AG10803 (cell line): ENCODE measurements at regions not wholly inside any gene's neighbourhood (a gene's known extent, or its start where the extent isn't known, plus 50 kb on each side); places are given as distances from the start of the nearest gene placed in this dataset.

Experiments
- DNase-seq: peaks from one replicate; pipeline ENCODE4 v3.0.0; 2010; ENCODE audit warnings: low read depth
- H3K4me3 ChIP-seq: 2 replicates; pipeline ENCODE4 v1.5.1; 2011; ENCODE audit warnings: mild to moderate bottlenecking, low read length, control low read depth
- TF ChIP-seq, protein P1 (sequence below): conservative IDR thresholded peaks from 2 replicates; pipeline ENCODE4 v1.5.1; 2011; ENCODE audit warnings: mild to moderate bottlenecking, low read length, control low read depth, inconsistent platforms

DNA sequence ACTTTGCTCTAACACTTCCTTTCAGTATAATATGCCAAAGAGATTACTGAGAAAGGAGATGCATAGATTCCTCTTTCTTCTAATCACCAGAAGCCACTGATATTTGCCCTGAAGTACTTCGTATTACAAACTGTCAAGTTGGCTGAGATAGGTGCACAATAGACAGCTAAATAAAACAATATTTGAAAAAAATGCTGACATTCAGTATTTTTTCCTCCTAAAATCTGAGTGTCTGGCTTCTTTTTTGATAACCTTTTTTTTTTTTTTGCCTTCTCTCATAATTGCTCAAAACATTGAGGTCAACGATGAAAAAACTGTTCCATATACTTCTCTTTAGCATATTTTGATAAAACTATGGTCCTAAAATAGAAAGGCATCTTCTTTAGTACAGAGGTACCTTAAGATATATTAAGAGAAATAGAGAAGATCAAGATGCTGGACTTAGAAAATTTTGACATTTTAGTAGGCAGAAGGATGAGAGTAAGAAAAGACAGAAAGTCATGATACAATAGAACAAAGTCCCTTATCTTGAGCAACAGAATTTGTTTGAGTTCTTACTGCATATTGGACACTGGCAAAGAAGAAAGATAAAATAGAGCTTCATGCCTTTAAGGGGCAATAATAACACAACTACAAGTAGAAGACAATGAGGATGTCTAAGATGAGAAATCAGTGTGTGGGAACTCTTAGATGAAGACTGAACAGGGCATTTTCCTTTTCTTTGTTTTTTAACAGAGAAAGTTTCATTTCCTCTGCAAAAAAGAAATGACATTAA lies 220.7 kb downstream of the PTH2R start:
- DNase-seq, result no peak

DNA sequence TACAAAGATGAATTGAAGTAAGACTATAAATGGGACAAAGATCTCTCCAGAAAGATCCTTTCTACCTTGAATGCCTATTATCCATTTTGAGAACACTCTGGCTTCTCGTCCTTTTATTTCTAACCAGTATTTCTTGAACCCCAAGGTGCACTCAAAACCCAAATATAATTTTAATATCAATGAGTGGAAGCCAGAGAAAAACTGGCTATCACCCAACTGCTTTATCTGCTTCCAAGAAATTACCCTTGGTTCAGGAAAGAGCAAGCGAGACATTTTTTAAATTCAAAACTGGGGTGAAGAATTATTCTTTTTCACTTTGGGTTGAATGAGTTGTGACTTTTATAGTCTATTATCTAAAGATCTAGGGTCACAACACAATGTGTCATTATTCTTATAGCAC lies 221.3 kb downstream of the PTH2R start:
- DNase-seq, result no peak
- TF ChIP-seq, protein P1, sequence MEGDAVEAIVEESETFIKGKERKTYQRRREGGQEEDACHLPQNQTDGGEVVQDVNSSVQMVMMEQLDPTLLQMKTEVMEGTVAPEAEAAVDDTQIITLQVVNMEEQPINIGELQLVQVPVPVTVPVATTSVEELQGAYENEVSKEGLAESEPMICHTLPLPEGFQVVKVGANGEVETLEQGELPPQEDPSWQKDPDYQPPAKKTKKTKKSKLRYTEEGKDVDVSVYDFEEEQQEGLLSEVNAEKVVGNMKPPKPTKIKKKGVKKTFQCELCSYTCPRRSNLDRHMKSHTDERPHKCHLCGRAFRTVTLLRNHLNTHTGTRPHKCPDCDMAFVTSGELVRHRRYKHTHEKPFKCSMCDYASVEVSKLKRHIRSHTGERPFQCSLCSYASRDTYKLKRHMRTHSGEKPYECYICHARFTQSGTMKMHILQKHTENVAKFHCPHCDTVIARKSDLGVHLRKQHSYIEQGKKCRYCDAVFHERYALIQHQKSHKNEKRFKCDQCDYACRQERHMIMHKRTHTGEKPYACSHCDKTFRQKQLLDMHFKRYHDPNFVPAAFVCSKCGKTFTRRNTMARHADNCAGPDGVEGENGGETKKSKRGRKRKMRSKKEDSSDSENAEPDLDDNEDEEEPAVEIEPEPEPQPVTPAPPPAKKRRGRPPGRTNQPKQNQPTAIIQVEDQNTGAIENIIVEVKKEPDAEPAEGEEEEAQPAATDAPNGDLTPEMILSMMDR, result no peak
- no peak overlapping the region for H3K4me3 ChIP-seq

More for the DNA sequence above, 220.7 kb downstream of the PTH2R start:
- no peak overlapping the region for H3K4me3 ChIP-seq
- TF ChIP-seq, protein P1, result no peak

DNA sequence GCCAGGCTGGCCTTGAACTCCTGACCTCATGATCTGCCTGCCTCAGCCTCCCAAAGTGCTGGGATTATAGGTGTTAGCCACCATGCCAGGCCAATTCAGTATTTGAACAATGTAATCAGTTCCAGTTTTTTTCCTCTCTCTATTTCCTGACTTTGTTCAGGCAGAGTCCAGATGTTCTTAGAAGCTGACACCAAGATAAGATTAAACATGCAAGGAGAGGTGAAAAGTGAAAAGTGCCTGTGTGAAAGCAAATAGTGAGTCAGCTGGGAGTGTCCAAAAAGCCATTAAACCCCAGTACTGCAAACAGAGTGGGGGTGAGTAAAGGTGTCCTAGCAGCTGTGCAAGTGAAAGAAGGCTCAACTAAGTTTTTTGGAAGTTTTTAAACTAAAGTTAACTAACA lies 231.5 kb downstream of the PTH2R start:
- TF ChIP-seq, protein P1, result no peak
- H3K4me3 ChIP-seq, result no peak overlapping the region
- DNase-seq, result no peak

DNA sequence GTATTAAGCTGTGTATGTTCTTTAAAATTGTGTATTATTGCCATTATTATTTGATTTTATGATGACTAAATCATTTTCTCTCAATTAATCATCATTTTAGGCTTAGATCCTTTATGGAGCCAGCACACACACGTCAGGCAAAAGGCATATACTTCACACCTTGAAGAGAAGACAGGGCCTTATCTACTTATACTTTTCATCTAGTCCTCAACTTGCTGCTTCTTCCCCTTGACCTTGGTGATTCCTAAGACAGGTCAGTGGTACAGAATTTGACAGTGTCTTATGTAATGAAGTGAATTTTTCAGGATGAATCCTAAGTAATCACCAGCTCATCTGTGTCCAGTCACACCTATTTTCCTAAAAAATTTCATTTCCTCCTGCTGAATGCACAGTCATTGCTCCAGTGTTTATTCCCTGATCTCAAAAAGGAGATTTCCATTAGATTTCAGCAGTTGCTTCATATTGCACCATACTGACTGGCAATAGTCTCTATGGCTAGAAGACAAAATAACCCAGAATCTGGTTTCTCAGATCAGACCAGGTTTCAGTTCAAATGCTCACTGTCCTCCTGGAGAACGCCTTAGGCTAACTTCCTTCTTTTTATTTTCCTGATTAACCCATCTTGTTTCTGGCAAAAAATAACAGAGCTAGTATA lies 235.7 kb downstream of the PTH2R start:
- TF ChIP-seq, protein P1, result no peak
- DNase-seq, result no peak
- no peak overlapping the region for H3K4me3 ChIP-seq

GRCh38 chr2:208643145-208643544 lies 236.6 kb downstream of the PTH2R start:
- TF ChIP-seq, protein P1, result no peak
- no peak for DNase-seq
- H3K4me3 ChIP-seq, result no peak overlapping the region

GRCh38 chr2:208645226-208645625 lies 238.6 kb downstream of the PTH2R start:
- TF ChIP-seq, protein P1, result no peak
- H3K4me3 ChIP-seq, result no peak overlapping the region
- DNase-seq, result no peak

DNA sequence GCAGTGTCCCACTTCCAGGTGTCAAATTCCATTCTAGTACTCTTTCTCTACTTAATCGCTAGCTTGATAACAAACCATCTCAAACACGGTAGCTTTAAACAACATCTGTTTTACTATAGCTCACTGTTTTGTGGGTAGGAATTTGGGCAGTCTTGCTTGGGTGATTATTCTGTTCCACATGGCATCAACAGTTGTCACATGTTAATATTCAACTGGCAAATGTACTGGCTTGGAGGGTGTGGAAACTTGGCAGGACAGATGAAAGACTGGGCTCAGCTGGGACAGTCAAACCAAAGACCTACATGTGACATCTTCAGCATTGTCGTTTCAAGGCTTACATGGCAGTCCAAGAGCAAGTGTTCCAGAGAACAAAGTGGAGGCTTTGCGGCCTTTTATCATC lies 241.8 kb downstream of the PTH2R start:
- no peak for DNase-seq
- H3K4me3 ChIP-seq, result no peak overlapping the region
- TF ChIP-seq, protein P1, result no peak
